Muscle of back (tissue), 3 donors: ENCODE measurements at regions not wholly inside any gene's neighbourhood (a gene's known extent, or its start where the extent isn't known, plus 50 kb on each side); places are given as distances from the start of the nearest gene placed in this dataset.
"Not testable (repeated sequence)": the region's sequence is repeated elsewhere in the genome, so short reads cannot be mapped to it uniquely, and the experiment has no call there.

Experiments
- DNase-seq, 3 donors: peaks; one replicate each; pipeline versions ENCODE4 v3.0.0 to v3.0.0-alpha.2; 2013

GRCh38 chr4:27638163-27638915, 777.7 kb downstream of the STIM2 start:
- DNase-seq: no peak

DNA sequence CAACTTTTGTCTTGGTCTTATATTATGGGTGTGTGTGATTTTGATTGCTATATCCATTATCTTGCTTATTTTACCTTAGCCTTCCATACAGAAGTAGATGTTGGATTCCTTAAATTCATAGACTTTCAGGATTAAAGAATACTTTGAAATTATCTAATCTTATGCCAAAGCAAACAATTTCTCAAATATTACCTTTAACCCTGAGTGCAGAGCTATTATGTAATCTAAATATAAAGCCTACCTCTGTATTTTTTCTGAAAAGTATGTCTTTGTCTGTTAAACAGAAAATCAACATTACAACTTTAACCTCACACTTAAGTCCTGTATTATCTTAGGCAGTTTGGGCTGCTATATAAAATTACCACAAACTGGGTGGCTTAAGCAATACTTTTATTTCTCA, 782.5 kb downstream of the STIM2 start:
- no peak for DNase-seq

- DNase-seq: no peak
Measured at GRCh38 chr4:27648416-27648815, 787.8 kb downstream of the STIM2 start.

DNA sequence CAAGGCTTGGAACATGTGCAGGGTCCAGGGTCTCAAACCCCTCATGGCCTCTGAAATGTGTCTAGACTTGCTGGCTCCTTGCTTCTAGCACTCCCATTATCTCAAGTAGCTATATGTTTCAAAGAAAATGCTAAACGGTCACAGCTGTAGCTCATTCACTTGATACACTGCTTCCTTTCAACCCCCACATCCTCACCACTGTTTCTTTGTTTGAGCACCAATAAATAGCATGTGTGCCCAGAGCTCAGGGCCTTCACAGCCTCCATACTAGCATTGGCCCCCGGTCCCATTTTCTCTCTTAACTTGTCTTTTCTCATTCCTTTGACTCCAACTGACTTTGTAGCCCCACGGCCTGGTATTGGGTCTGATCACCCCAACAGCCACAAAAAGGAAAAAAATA, 801.8 kb downstream of the STIM2 start:
- DNase-seq: no peak

DNA sequence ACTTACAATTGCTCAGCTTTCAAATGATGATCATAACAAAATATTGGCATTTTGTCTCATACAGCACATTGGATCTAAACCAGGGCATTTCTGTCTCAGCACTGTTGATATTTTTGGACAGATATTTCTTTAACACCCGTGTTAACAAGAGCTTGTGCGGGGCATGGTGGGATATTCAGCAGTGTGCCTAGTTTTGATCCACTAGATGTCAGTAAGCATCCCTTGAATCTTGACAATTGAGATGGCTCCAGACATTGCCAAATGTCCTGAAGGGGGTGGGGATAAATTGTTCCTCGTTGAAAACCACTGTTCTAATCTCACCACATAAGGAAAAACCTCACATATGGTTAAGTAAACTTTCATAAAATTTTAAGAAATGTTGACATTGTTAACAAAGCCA, 806.3 kb downstream of the STIM2 start:
- DNase-seq: no peak

- no peak for DNase-seq
Measured at GRCh38 chr4:27668001-27668400, 807.4 kb downstream of the STIM2 start.

DNA sequence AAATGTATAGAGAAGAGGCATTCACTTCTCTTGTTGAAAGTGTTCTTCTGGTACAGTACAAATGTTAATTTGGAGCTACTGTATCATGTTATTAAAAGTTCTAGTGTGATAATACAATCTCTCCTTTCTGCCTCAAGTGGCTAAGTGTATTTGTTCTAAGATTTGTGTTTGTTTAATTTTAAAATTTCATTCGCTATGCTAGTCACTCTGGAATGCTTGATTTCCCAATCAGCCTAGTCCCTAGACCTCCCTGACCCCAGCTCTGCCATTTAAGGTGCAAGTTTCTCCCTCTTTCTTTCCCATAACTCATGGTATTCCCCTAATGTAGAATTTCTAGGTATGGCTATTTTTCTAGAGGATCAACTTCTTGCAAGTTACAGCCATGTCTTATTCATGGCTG, 817.4 kb downstream of the STIM2 start:
- DNase-seq: no peak

GRCh38 chr4:27684610-27685011, 824.0 kb downstream of the STIM2 start:
- peak; percentile 41 to 73 (median 62) for DNase-seq

DNA sequence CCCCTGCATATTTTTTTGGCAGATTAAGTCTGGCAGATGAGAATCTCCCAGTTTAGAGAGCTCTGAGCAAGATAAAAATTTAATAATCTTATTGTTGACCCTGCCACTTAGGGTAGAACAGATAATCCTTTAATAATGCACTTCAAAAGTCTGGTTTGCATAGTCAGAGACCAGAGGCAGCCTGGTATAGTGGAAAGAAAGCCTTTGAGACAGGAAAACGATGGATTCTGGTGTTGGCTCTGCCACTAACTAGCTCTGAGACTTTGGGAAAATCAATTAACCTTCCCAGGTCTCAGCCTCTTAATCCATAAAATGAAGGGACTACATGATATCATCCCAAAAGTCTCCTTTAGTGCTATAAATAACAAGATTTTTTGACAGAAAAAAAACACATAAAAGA, 824.5 kb downstream of the STIM2 start:
- DNase-seq: no peak

- no peak for DNase-seq
Measured at GRCh38 chr4:27685947-27686346, 825.3 kb downstream of the STIM2 start.

DNA sequence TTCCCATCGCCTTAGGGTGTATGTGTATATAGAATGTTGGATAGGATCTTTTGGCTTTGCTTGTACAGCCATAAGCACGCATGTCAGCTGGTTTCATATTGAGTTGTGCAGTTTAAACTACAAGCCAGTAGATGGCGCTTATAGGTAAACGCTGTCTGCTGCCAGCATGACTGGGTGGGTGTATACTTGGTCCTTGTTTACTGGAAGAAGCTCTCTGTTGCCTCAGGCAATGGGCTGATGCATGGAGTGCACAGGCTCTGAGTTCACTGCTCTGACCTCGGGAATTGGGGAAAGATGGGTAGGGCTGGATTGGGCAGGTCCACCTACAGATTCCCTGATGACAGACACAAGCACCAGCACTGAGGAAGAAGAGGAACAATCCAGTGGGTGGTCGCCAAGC, 831.5 kb downstream of the STIM2 start:
- DNase-seq: no peak

- no peak for DNase-seq
Measured at GRCh38 chr4:27692868-27693634, 832.4 kb downstream of the STIM2 start.

DNA sequence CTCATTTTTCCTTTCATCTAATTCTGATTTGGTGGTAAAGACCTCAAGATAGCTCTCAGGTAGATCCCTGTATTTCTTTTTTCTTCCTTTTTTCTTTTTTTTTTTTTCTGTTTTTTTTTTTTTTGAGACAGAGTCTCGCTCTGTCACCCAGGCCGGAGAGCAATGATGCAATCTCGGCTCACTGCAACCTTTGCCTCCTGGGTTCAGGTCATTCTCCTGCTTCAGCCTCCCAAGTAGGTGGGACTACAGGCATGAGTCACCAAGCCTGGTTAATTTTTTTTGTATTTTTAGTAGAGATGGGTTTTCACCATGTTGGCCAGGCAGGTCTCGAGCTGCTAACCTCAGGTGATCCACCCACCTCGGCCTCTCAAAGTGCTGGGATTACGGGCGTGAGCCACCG, 835.6 kb downstream of the STIM2 start:
- DNase-seq: not testable (repeated sequence)

GRCh38 chr4:27701606-27702005, 841.0 kb downstream of the STIM2 start:
- DNase-seq: peak in 1 of 3 donors; percentile 31

DNA sequence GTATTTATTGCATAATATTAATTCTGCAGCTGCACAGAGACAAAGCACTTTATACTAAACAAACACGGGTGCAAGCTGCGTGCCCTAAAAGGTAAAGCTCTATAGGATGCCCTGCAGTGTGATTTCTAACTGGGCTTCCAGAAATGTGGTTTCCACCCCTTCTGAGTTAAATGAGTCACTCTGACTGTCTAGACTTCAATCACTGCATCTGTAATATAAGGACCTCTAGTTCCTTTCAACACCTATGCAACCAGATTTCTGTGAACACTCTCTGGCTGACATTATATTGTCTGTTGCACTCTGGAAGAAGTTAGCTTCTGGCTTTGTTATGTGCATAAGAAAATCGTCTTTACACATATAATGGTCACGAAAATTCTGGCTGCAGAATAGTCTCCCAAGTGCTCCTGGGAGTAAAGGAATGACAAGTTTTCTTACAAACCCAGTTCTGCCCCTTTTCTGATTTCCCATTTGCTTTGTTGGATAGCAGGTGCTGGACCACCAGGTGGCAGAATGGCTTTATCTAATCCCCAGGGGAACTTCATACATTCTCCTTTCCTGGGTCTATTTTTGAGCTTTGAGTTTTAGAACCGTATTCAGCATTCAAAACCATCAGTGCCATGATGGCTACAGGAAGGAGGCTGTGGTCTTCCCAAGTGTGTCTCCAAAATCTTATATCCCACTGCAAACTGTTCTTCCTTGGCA, 842.2 kb downstream of the STIM2 start:
- peak in 1 of 3 donors; percentile 32 for DNase-seq

GRCh38 chr4:27703771-27704170, 843.1 kb downstream of the STIM2 start:
- no peak for DNase-seq

GRCh38 chr4:27711041-27711440, 850.4 kb downstream of the STIM2 start:
- DNase-seq: no peak

DNA sequence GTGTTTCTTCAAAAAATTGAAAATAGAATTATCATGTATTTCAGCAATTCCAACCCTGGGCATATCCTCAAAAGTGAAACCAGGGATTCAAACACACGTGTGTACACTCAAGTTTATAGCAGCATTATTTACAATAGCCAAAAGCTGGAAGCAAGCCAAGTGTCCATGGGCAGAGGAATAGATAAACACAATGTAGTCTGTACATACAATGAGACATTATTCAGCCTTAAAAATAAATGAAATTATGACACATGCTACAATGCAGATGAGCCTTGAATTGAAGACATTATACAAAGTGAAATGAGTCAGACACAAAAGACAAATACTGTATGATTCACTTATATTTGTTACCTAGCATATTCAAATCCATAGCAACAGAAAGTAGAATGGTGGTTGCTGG, 853.4 kb downstream of the STIM2 start:
- no peak for DNase-seq

DNA sequence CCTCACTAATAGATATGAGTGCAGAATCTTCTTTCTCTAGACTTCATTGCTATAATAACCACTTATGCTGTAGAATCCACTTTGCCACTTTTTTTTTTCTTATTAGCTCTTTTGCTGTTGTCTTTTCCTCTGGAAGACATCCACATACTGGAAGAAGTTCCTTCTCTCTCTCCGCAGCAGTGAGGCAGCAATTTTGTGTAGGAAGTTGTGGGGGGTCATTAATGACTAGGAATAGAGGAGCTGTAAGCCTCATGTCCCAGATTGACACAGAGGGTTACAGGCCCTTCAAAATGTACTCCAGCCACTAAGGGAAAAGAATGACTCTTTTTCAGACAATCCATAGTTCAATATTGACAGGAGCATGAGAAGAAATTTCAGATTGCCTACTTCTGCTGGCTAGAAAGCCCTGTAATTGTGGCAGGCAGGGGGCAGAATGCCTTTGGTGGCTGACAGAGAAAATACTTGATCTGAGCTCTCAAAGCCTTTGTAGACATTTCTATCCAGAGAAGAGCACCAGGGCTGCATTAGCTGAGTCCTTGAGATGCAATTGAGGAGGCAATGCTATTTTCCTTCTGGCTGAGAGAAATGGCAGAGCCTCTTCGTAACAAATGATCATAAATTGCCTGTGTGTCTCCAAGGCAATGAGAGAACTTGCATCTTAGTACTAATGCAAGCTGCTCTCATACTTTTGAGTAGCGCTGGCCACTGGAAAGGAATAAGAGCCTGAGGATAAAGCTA, 856.2 kb downstream of the STIM2 start:
- DNase-seq: peak in 1 of 3 donors; percentile 6

DNA sequence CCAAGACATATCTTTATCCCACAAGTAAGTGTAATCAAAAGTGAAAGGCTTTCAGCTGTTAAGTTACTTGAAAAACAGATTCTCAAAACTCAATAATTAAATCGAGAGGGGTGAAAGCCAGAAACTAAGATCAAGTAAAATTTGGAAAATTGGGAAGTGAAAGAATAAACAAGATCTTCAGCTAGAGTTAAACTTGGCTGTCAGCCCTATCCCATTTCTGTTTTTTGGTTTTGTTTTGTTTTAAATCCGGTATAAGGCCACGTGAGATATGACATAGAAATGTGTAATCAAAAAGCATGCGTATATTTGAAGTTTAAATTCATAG, 856.8 kb downstream of the STIM2 start:
- DNase-seq: peak in 1 of 3 donors; percentile 8

DNA sequence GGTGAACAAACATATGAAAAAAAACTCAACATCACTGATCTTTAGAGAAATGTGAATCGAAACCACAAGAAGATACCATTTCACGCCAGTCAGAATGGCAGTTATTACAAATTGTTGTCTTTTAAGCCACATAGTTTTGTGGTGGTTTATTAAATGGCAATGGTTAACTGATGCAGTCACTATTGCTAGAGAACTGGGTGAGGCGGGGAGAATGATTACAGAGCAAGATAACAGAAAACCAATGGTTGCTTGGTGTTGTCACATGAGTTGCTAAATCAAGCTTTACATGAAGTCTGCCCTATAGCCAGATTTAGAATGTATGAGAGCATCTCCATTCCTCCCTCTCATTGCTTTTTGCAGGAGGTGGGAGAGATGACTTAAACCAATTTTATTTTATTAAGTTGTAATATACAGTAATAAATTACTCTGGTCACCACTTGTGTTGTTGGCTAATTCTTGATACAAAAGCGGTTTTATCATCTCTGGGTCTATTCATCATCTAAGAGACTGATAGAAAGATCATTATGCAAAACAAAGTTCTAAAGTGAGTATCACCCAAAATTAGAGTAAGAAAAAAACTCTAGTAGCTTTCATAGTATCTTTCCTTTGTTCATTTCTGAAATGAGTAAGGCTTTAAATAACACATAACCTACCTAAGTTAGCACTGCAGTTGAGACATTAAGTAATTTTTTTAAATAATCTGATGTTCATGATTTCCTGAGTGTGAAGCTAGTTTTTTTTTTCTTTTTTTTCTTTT, 859.5 kb downstream of the STIM2 start:
- no peak for DNase-seq
